GM19467 (cell line): ENCODE measurements at regions not wholly inside any gene's neighbourhood (a gene's known extent, or its start where the extent isn't known, plus 50 kb on each side); places are given as distances from the start of the nearest gene placed in this dataset.

ENCODE experiments used
- ATAC-seq: cut with Tn5 transposase; IDR thresholded peaks from one replicate; pipeline ENCODE4 v1.9.1; 2021; ENCODE audit warnings: mild to moderate bottlenecking, moderate library complexity; ENCODE audit not compliant: unreplicated experiment

DNA sequence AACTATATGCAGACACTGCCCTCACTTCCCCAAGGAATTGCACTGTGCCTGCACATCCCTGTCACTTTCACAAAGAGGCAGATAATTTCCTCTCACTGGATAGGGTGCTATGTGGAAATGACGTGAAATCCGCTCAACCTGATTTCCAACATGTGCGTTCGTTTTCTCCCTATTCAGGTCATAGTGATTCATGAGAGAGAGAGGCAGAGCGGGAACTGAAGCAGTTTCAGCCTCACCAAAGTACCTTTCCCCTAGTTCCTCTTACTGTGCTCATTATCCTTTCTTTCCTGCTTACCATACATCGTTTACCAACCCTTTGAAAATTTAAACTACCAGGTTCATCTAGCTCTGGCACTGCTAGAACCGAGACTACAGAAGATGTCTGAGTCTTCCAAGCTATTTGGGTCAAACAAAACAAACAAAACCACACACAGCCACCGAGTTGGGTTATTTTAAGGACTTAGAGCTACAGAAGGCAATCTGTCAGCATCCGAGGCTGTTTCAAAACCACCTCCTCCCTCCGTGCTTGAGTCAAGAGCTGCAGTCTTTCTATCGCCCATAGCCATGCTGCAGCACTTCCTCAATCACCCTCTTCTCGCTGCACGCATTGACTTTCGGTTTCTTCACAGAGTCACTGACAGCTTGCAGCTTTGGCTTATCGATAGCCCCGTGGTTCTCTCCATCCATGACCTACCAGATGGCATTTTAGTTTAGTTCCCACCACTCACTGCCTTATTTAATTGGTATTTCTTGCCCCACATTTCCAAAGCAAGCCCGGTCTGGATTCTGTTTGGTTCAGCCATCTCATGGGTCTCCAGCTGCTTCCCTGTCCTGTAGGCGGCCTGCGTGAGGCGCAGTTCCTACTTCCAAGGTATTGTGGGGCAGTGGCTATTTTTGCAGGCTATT lies 1395.8 kb downstream of the EFNB2 start:
- ATAC-seq = peak; percentile 99

DNA sequence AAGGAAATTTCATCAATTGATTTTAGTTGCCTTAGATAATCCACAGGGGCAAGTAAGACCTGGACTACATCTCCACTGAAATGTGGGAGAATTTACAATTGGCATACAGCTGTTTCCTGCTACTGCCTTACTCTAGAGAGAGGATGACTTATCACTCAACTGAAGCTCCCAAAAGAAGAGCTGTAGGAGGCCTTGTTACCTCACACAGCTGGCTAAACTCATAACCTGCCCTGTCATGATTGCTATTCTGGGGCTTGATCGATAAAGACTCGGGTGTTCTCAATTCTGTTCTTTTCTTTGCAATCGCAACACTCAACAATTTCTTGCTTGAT lies 1396.4 kb downstream of the EFNB2 start:
- peak; percentile 4 for ATAC-seq

DNA sequence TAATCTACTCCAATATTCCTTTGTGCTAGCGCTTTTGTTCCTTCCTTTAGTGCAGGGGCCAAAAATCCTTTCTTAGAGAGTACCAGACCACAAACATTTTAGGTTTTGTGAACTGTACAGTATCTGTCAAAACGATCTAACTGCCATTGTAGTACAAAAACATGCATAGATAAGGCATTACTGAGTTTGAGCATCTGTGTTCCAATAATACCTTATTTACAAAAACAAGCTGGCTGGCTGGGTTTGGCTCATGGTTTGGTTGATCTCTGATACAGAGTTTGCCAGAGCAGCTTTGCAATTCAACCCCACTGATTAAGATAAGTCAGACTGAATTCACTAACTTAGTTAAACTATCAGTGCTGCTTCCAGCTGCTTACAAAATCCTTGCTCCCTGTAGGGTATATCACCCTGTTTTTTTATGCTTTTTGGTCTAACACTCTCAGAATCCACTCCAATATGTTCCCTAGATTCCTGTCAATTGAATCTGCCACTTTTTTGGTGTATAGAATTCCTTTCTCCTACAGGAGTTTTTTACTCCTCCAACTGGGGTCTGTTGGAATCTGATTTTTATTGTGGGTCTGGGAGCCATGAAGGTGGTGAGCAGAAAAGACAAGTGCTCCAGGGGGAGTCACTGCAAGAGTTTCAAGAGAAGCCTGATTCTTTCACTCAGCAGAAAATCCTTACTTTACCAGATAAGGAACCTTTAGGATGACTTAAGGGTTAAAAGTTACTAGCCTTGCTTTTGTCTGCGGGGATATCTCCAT lies 1399.4 kb downstream of the EFNB2 start:
- no peak for ATAC-seq

DNA sequence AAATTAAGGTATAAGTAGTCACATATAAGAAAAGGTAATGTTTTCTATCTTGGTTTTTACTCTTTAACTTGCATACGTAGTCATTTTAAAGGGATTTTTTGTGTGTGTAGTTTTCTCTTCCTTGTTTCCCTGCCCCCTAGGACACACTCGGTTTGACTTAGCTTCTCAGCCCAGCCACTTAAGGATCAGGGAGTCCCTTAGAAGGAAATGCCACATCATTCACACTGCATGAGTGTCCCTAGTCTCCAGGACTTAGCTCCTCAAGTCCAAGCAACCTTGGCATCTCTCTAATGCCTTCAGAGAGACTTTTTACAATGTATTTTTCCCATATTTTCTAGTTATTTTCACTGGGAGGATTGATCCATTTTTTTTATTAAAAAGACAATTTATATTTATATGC lies 1407.7 kb downstream of the EFNB2 start:
- ATAC-seq = no peak

DNA sequence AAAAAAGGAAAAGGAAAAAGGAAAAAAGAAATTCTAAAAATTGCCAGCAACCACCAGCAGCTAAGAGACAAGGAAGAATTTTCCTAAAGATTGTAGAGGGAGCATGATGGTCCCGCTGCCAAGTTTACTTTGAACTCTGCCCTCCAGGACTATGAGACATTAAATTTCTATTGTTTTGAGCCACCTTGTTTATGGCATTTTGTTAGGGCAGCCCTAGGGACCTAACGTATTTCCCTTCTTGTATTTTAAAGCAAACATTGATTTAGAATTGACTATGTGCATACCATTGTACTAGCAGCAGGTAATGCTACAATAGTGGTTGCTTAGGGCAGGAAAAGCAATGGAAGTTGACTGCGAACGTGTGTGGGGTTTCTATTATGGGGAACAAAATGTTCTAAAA lies 1414.2 kb downstream of the EFNB2 start:
- ATAC-seq = no peak

DNA sequence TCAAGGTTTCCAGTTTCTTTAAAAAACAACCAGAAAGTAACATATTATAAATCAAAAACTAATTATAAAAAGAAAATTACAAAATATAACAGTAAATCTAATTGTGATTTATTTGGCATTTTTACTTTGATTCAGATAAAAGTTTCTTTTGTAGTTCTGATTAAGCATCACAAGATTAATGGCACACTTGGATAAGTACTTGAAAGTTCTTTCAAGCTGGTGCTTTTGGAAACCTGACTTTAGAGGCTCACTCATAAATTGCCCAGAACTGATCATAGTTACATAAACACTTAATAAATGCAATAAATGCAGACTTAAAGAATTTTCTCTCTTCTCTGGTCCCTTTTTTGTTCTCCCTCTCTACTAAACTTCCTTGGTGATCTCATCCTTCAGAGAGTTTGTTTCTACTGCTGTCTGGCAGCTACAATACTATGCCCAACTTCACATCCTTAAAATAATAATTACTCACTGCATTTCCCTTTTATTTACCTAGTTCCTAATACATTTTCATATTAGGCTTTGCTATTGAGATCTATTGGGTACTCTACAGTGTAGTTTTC lies 1417.0 kb downstream of the EFNB2 start:
- no peak for ATAC-seq

DNA sequence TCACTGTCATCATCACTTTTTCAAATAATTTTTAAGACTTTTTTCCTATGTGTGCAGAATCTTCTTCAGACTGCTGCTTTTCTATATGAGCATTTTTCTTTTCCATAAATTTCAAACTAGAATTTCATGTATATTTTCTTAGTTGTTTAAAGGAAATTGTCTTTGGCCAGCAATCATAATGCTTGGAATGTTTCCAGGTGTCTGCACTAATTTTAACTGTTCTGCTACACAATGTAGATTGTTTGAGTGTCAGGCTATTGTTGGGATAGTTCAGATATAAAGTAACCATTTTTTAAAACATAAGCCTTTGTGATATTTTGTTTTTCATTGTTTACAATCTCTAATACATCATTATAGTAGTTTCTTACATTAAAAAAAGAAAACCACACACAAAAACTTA lies 1418.5 kb downstream of the EFNB2 start:
- ATAC-seq = no peak

DNA sequence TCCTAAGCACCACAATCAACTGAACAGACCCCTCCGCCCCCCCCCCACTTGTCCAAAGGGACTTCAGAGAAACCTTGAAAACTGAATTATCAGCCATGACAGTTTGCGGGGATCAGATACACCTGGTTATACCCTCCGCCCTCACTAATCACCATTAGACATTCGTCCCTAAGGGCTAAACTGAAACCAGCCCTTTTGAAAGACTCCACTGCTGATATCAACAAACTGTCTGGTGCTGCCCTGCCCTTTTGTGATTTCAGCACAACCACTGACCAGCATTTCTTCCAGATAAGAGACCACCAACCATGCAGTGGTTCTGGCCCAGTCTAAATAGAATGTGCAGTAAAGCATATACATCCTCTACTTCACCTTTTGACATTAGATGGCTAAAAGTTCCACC lies 1422.9 kb downstream of the EFNB2 start:
- no peak for ATAC-seq

DNA sequence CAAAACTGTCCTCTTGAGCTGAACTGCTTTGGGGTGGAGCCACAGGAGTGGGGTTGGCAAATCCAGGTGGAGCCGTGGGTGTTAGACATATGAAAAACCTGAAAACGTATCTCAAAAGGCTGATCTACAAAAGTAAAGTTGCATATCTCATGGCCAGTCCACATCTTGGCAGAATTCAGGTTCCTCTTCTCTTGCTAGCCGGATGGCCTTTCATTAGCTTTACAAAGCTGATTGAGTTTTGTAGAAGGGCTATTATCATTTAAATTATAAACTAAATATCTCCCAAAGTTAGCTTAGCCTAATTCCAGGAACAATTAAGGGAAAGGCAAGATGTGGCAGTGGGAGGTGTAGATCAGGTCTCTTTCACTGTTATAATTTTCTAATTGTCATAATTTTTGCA lies 1427.7 kb downstream of the EFNB2 start:
- ATAC-seq = no peak

DNA sequence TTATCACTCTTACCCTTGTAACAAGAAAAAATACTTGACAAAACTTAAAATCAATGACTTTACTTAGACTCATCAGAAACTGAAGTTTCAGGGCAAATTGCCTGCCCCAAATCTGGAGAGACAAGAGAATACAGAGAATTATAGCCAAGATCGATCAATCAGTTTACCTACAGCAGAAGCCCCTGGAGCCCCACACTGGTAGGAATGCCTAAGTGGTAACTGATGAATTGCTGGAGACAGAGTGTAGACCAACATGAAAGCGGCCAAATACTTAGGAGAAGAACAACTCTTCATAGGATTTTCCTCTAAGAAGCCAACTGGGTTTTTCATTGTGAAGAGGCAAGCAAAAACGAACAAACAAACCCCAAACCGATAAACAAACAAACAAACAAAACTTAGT lies 1430.0 kb downstream of the EFNB2 start:
- no peak for ATAC-seq

DNA sequence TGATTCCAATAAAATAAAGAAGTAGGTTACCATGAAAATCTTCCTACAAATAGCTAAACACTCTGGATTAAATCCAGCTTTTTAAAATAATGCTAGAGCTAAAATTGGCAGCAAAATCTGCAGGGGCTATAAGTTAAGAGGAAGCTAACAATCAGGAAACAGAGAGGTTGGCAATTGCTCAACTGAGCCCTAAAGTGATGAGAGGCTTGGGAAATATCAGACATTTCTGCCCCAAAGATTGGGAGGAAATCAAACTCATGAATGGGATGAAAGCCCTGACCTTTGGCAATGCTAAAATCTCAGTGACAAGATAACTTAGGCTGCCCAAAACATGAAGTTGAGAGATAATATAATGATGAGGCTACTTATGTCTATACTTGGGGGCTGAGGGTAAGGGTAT lies 1437.9 kb downstream of the EFNB2 start:
- ATAC-seq = no peak

DNA sequence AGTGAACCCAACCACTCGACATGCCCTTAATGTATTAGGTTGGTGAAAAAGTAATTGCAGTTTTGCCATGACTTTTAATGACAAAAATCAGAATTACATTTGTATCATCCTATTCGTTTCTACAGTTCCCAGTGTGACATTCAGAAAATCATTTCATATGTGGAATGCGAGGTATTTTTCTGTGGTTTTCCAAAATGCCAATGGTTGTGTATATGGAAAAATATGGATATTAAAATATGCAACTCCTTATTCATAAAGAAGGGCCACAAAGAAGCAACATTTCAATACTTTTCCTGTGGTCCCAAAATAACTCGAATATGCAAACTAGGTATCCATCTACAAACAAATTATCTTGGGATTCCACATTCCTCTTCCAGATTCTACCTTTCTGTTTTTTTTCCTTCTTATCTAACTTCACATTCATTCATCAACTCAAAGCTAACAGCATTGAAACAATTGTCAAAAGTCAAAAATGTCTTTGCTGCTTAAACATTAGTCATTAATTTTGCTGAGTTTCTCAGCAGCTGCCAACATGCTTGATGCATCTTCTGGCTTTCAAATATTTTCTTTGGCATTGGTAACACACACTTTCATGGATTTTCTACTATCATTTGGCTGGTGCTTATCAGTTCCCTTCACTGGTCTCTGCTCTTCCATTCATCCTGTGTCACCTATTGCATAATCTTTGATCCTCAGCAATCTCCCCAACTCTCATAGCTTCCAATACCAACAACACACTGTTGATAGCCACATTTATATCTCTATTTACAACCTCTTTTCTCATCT lies 1445.4 kb downstream of the EFNB2 start:
- no peak for ATAC-seq

DNA sequence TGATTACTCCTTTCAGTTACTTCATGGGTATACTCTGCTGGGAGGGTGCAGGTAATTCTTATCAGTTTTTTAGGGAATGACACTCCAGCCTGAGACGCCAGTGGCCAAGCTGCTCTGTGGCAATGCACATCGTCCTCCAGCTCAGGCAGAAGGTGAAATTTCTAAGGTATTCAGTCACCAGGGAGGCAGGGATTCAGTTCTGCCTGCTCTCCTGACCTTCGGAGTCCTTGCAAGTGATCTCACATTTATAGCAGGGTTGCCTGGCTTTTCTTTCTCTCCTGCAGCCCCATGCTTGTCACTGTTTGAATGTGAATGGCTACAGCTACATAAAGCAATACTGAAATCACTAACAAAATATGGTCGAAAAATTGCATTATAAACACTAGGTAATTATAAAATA lies 1447.5 kb downstream of the EFNB2 start:
- no peak for ATAC-seq

DNA sequence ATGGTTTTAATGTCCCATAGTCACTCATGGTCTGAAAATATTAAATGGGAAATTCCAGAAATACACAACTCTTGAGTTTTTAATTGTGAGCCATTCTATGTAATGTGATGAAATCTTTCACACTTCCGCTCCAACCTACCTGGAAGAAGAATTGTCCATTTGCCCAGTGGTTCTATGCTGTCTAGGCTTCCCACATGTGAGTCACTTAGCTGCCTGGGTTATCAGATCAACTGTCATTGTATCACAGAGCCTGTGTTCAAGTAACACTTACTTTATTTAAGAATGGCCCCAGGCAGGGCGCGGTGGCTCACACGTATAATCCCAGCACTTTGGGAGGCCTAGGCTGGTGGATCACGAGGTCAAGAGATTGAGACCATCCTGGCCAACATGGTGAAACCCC lies 1450.5 kb downstream of the EFNB2 start:
- ATAC-seq = no peak

DNA sequence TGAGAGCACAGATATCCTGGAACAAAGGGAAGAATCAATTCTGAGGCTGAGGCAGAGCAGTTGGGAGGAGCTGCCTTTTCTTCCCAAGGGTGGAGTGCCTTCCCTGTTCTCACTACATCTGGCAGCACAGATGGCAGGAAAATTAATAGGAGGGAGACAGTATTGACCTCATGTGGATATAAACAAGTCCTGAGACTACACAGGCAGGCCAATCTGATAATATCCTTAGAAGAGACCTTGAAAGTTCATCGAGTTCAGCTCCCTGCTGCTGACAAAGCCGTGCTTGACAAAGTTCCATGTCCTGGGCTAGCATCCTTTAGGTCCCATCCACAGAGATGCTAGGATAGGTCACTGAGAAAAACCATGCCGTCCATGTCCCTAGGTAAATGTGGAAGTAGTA lies 1451.5 kb downstream of the EFNB2 start:
- no peak for ATAC-seq

DNA sequence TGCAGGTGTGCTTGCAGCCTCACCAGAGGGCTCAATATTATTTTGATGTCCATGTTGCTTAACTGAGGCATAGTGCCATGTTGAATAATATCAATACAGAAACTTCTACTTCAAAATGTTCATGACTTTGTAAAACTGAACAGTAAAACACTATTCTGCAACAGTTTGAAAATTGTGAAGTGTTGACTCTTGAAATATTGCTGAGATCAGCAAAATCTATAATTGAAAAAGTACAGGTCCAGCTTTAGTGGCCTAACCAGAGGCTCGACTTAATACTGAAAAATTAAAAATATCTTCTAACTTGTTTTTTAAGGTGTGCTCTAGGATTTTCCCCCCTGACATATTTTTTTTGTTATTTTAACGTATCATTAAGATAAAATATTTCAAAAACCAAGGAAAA lies 1460.7 kb downstream of the EFNB2 start:
- no peak for ATAC-seq

DNA sequence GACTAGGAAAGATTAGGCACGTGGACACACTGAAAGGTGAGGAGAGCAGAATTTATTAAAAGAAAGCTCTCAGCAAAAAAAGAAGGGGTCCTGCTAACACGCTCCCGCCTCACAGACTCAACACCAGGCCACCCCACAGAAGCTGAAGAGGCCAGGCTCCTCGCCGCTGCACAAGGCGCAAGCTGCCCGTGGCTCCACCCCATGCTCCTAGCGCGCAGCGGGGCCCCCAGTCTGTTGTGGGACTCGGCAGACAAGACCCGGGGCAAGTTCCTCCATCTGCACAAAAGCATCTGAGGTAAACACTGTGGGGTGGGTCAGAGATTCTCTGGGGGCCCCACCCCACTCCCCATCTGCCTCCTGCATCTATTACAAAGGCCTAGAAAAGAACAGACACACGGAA lies 1462.4 kb downstream of the EFNB2 start:
- ATAC-seq = no peak

DNA sequence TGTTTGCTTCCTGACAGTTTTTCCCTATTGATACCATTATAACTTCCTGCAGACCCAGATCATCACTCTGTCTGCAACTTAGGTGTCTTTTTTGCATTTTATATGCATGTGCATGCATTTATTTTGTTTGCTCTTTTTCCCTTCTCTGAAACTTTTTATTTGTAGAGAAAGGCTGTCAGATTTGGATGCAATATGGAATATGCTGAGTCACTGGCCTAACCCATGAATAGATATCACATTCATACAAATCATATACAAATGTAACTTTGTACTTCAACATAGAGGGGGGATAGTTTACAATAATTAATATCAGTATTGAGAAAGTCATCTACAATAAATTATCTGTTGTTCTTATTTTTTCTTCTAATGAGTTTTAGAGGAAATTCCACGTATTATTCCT lies 1465.0 kb downstream of the EFNB2 start:
- no peak for ATAC-seq

DNA sequence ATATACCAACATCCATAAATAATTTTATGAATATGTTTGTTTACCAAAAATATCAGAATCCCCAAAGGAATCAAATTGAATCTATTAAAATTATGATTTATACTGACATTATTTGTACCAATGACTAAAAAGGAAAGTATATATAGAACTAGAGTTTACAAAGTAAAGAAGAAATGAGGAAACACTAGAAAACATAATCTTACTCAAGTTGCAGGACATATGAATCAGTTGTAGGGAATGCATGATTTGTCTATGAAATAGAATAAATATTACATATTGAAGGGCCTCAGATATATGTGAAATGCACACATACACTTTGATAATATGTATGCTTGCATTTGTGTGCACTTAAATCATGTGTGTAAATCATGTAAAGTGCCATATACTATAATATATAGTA lies 1466.4 kb downstream of the EFNB2 start:
- no peak for ATAC-seq

DNA sequence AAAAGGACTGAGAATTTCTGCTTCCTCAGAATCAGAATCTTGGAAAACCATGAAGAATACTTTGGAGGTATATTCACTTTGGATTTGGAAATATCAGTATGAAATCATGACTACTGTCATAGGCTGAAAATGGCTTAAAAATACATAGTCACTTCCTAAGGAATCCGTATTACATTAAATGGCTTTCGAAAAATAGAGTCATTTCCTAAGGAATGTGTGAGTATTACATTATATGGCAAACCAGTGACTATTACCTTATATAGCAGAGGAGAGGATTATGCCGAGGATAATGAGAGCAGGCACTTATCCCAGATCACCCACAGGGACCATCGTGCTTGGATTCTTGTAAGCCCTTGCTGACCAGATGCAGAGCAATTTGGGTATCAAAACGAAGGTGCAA lies 1471.8 kb downstream of the EFNB2 start:
- no peak for ATAC-seq

DNA sequence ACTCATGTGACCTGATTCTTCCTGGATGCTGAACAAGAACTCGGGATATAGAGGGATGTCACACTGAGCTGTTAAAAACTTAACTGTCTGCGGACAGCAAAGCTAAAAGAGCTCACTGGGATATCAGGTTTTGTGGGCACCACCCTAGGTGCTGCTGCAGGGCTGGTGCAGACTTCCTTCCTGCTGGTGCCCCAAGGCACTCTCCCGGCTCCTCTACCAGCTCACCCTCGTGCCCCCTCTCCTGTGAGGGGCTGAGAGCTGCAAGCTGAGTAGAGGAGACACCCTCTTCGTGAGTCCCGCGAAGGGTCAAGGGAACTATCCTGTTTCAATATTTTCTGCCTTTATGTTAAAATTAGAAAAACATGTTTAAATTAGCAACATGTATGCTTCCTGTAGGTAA lies 1475.7 kb downstream of the EFNB2 start:
- ATAC-seq = no peak
